ENCODE measurements at regions not wholly inside any gene's neighbourhood (a gene's known extent, or its start where the extent isn't known, plus 50 kb on each side); places are given as distances from the start of the nearest gene placed in this dataset.
"Not testable (repeated sequence)": the region's sequence is repeated elsewhere in the genome, so short reads cannot be mapped to it uniquely, and the experiment has no call there.

- DNase-seq: no peak
Observed at GRCh38 chr19:28582796-28583195, 630.2 kb downstream of the UQCRFS1 start.

GRCh38 chr19:28582344-28582743, 630.6 kb downstream of the UQCRFS1 start:
- DNase-seq: no peak

- no peak for DNase-seq
Observed at GRCh38 chr19:28581468-28581770, 631.5 kb downstream of the UQCRFS1 start.

GRCh38 chr19:28578786-28579505, 634.0 kb downstream of the UQCRFS1 start:
- no peak for DNase-seq

- DNase-seq: no peak
Observed at GRCh38 chr19:28578208-28578607, 634.7 kb downstream of the UQCRFS1 start.

GRCh38 chr19:28577666-28578065, 635.3 kb downstream of the UQCRFS1 start:
- DNase-seq: no peak

GRCh38 chr19:28577233-28577632, 635.7 kb downstream of the UQCRFS1 start:
- no peak for DNase-seq

GRCh38 chr19:28575816-28576215, 637.1 kb downstream of the UQCRFS1 start:
- no peak for DNase-seq

GRCh38 chr19:28575312-28575711, 637.6 kb downstream of the UQCRFS1 start:
- not testable (repeated sequence) for DNase-seq

GRCh38 chr19:28574212-28574611, 638.7 kb downstream of the UQCRFS1 start:
- no peak for DNase-seq

GRCh38 chr19:28569132-28570131, 643.5 kb downstream of the UQCRFS1 start:
- DNase-seq: no peak

- no peak for DNase-seq
Observed at GRCh38 chr19:28567834-28568233, 645.1 kb downstream of the UQCRFS1 start.

GRCh38 chr19:28563964-28564921, 648.7 kb downstream of the UQCRFS1 start:
- no peak for DNase-seq

- DNase-seq: no peak
Observed at GRCh38 chr19:28560786-28561185, 652.2 kb downstream of the UQCRFS1 start.

GRCh38 chr19:28558783-28559182, 654.2 kb downstream of the UQCRFS1 start:
- DNase-seq: no peak

GRCh38 chr19:28556371-28556770, 656.6 kb downstream of the UQCRFS1 start:
- DNase-seq: no peak

GRCh38 chr19:28555317-28555716, 657.6 kb downstream of the UQCRFS1 start:
- no peak for DNase-seq

GRCh38 chr19:28554321-28555091, 658.4 kb downstream of the UQCRFS1 start:
- no peak for DNase-seq

GRCh38 chr19:28553764-28554163, 659.2 kb downstream of the UQCRFS1 start:
- no peak for DNase-seq

GRCh38 chr19:28553005-28553404, 659.9 kb downstream of the UQCRFS1 start:
- DNase-seq: no peak

- DNase-seq: no peak
Observed at GRCh38 chr19:28549680-28550277, 663.2 kb downstream of the UQCRFS1 start.

Data from fibroblast of skin of right quadriceps (primary cell).